Activated CD4-positive, alpha-beta T cell treated with anti-CD3 and anti-CD28 coated beads, Interleukin-2, amount 10 ng/mL, durations not matched to agents 24 days and 14 days (primary cell): ENCODE measurements at regions not wholly inside any gene's neighbourhood (a gene's known extent, or its start where the extent isn't known, plus 50 kb on each side); places are given as distances from the start of the nearest gene placed in this dataset.
"Not testable (repeated sequence)": the region's sequence is repeated elsewhere in the genome, so short reads cannot be mapped to it uniquely, and the experiment has no call there.

ENCODE experiments used
- DNase-seq: peaks from one replicate; pipeline ENCODE4 v3.0.0; 2022
- H3K27ac Mint-ChIP-seq: one replicate; pipeline ENCODE4 v1.8.0; 2022; ENCODE audit warnings: mild to moderate bottlenecking, mixed read lengths
- H3K27me3 Mint-ChIP-seq: one replicate; pipeline ENCODE4 v1.8.0; 2022; ENCODE audit warnings: mixed read lengths
- H3K36me3 Mint-ChIP-seq: one replicate; pipeline ENCODE4 v1.8.0; 2022; ENCODE audit warnings: low read depth, mild to moderate bottlenecking, mixed read lengths
- H3K4me1 Mint-ChIP-seq: one replicate; pipeline ENCODE4 v1.8.0; 2021; ENCODE audit warnings: mixed read lengths
- H3K4me3 Mint-ChIP-seq: one replicate; pipeline ENCODE4 v1.8.0; 2022; ENCODE audit warnings: mild to moderate bottlenecking, moderate library complexity, mixed read lengths
- H3K9me3 Mint-ChIP-seq: one replicate; pipeline ENCODE4 v1.8.0; 2021; ENCODE audit warnings: mixed read lengths
- intact Hi-C: fragments of 100-400 bp; cut with micrococcal nuclease; formaldehyde crosslinking; loops from one replicate; pipeline ENCODE4 v1.15.1; 2023

- intact Hi-C loops, result no loop called here
Observed at GRCh38 chr1:199218533-199218932, 579.7 kb downstream of the PTPRC start.

GRCh38 chr1:199220031-199220430 is 581.2 kb downstream of the PTPRC start:
- Mint-ChIP-seq H3K4me1 (peaks cover 2% of the 10 kb centered on the region), H3K4me3 (no peak overlapping the region), H3K27ac (no peak overlapping the region), H3K27me3 (peaks cover 4% of the 10 kb centered on the region), H3K36me3 (peaks cover 4% of the 10 kb centered on the region), H3K9me3 (peaks cover 26% of the 10 kb centered on the region)
- DNase-seq, result no peak
- intact Hi-C loops, result no loop called here

More at GRCh38 chr1:199218533-199218932, 579.7 kb downstream of the PTPRC start:
- Mint-ChIP-seq H3K9me3 (peaks cover 33% of the 10 kb centered on the region), H3K4me1 (no peaks in the 10 kb centered on the region), H3K27ac (no peak overlapping the region), H3K36me3 (peaks cover 4% of the 10 kb centered on the region), H3K27me3 (peaks cover 4% of the 10 kb centered on the region), H3K4me3 (no peak overlapping the region)
- no peak for DNase-seq

GRCh38 chr1:199221371-199222150 is 582.7 kb downstream of the PTPRC start:
- Mint-ChIP-seq H3K36me3 (peaks cover 4% of the 10 kb centered on the region), H3K4me1 (peaks cover 10% of the 10 kb centered on the region), H3K27me3 (no peaks in the 10 kb centered on the region), H3K4me3 (no peak overlapping the region), H3K9me3 (peaks cover 12% of the 10 kb centered on the region), H3K27ac (no peak overlapping the region)
- no peak for DNase-seq
- intact Hi-C loops, result no loop called here

- H3K9me3 Mint-ChIP-seq, result peaks cover 6% of the 10 kb centered on the region
- intact Hi-C loops, result no loop called here
- H3K4me1 Mint-ChIP-seq, result peaks cover 14% of the 10 kb centered on the region
Observed at GRCh38 chr1:199223936-199224335, 585.1 kb downstream of the PTPRC start.

GRCh38 chr1:199226163-199226562 is 587.3 kb downstream of the PTPRC start:
- DNase-seq, result peak; percentile 80
- Mint-ChIP-seq H3K36me3 (peaks cover 4% of the 10 kb centered on the region), H3K4me3 (peak overlapping the region; percentile 47), H3K9me3 (peaks cover 6% of the 10 kb centered on the region), H3K27ac (peak overlapping the region; percentile 48), H3K27me3 (no peaks in the 10 kb centered on the region), H3K4me1 (peaks cover 14% of the 10 kb centered on the region)
- intact Hi-C loops, result loop anchor here (1.0 to 5.0 kb wide), 4 partner anchors 53 to 304 kb away; no protein-coding TSS in a partner anchor

More at GRCh38 chr1:199223936-199224335, 585.1 kb downstream of the PTPRC start:
- H3K4me3 Mint-ChIP-seq, result no peak overlapping the region
- no peak overlapping the region for H3K27ac Mint-ChIP-seq
- peaks cover 4% of the 10 kb centered on the region for H3K36me3 Mint-ChIP-seq
- no peaks in the 10 kb centered on the region for H3K27me3 Mint-ChIP-seq
- no peak for DNase-seq

DNA sequence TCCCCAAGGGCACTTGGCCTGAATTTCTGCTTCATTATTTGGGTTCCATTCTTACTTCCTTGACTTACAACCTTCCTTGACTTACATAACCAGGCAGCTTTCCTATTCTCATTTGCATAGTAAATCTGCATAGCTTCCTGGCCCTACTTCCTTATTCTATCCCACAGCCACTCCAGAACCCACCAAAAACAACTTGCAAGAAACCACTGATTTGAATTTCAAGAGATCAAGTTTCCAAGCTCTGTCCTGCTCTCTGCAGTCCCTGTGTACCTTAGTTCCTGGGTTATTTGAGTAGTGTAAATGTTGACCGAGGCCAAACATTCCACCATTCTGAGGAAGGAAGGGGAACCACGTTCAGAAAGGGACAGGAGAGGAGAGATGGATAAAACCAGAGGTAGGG is 603.3 kb downstream of the PTPRC start:
- intact Hi-C loops, result loop anchor here (2.0 to 5.0 kb wide), 3 partner anchors 70 to 305 kb away; no protein-coding TSS in a partner anchor
- no peak overlapping the region for H3K4me3 Mint-ChIP-seq
- H3K27ac Mint-ChIP-seq, result no peak overlapping the region
- peaks cover 15% of the 10 kb centered on the region for H3K27me3 Mint-ChIP-seq
- no peak for DNase-seq
- peaks cover 19% of the 10 kb centered on the region for H3K4me1 Mint-ChIP-seq
- H3K36me3 Mint-ChIP-seq, result peaks cover 6% of the 10 kb centered on the region
- H3K9me3 Mint-ChIP-seq, result peaks cover 12% of the 10 kb centered on the region

GRCh38 chr1:199242601-199243000 is 603.8 kb downstream of the PTPRC start:
- intact Hi-C loops, result loop anchor here (2.0 to 5.0 kb wide), 3 partner anchors 70 to 305 kb away; no protein-coding TSS in a partner anchor
- peaks cover 20% of the 10 kb centered on the region for H3K27me3 Mint-ChIP-seq
- DNase-seq, result no peak
- H3K27ac Mint-ChIP-seq, result no peak overlapping the region
- H3K9me3 Mint-ChIP-seq, result peaks cover 12% of the 10 kb centered on the region
- H3K36me3 Mint-ChIP-seq, result peaks cover 6% of the 10 kb centered on the region
- H3K4me1 Mint-ChIP-seq, result peaks cover 19% of the 10 kb centered on the region
- H3K4me3 Mint-ChIP-seq, result no peak overlapping the region

DNA sequence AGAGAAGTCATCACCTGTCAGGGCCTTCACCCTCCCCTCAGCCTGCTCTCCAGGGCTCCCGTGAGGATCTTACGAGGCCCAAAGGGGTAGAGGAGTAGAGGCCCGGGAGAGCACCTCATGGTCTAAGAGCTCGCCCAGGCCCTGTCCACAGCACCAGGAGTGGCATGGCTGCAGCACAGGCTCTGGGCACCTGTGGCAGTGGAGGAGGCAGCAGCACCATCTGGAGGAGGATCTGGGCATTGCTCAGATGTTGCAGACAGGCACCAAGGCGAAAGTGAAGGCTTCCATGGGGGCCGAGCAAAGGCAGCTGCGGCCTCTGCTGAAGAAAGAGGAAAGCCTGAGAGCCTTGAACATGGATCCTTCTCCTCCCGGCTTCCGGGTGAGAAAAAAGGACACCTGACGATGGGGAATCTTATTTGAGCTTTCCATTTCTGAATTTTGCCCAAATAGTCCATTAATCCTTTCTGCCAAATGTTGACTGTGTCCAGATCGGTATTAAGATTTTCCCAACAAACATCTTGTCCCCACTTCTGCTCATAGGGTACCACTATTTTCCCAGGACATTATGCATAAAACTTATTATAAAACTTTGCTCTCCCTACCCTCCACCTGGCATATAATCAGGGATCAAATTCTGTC is 604.7 kb downstream of the PTPRC start:
- H3K4me3 Mint-ChIP-seq, result no peak overlapping the region
- intact Hi-C loops, result loop anchor here (1.0 to 5.0 kb wide), 4 partner anchors 71 to 473 kb away; no protein-coding TSS in a partner anchor

GRCh38 chr1:199245946-199246345 is 607.1 kb downstream of the PTPRC start:
- intact Hi-C loops, result no loop called here
- Mint-ChIP-seq H3K4me1 (peaks cover 19% of the 10 kb centered on the region), H3K27me3 (peaks cover 34% of the 10 kb centered on the region), H3K9me3 (peaks cover 17% of the 10 kb centered on the region), H3K27ac (no peak overlapping the region), H3K4me3 (no peak overlapping the region), H3K36me3 (peaks cover 6% of the 10 kb centered on the region)
- no peak for DNase-seq

More for the DNA sequence above, 604.7 kb downstream of the PTPRC start:
- peaks cover 24% of the 10 kb centered on the region for H3K27me3 Mint-ChIP-seq
- H3K9me3 Mint-ChIP-seq, result peaks cover 13% of the 10 kb centered on the region
- peaks cover 6% of the 10 kb centered on the region for H3K36me3 Mint-ChIP-seq
- H3K4me1 Mint-ChIP-seq, result peaks cover 19% of the 10 kb centered on the region
- no peak overlapping the region for H3K27ac Mint-ChIP-seq
- DNase-seq, result peak; percentile 93

DNA sequence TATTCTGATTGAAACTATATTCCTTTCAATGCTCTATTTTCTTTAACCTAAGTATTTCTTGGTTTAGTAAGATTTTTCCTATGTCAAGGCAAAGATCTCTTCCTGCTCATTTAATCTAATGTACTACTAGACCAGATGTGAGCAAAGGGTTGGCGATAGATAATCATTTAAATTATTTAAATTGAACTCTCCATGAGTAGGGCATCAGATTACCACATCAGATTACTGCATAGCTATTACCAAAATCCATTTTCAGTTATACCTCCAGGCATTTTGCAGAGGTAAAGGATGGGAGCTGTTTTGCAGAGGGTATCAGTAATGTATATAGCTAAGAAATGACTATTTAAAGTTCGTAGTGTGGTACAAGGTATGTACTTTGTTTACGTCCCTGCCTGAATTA is 607.9 kb downstream of the PTPRC start:
- H3K4me3 Mint-ChIP-seq, result no peak overlapping the region
- H3K9me3 Mint-ChIP-seq, result peaks cover 15% of the 10 kb centered on the region
- no peak for DNase-seq
- no peak overlapping the region for H3K27ac Mint-ChIP-seq
- intact Hi-C loops, result no loop called here
- H3K27me3 Mint-ChIP-seq, result peaks cover 41% of the 10 kb centered on the region
- peaks cover 6% of the 10 kb centered on the region for H3K36me3 Mint-ChIP-seq
- peaks cover 19% of the 10 kb centered on the region for H3K4me1 Mint-ChIP-seq

- Mint-ChIP-seq H3K36me3 (no peaks in the 10 kb centered on the region), H3K4me3 (no peak overlapping the region), H3K9me3 (peaks cover 9% of the 10 kb centered on the region), H3K4me1 (peaks cover 10% of the 10 kb centered on the region), H3K27ac (no peak overlapping the region), H3K27me3 (peaks cover 48% of the 10 kb centered on the region)
- intact Hi-C loops, result no loop called here
- no peak for DNase-seq
Observed at GRCh38 chr1:199247891-199248290, 609.1 kb downstream of the PTPRC start.

GRCh38 chr1:199254040-199254439 is 615.2 kb downstream of the PTPRC start:
- DNase-seq, H3K36me3 Mint-ChIP-seq, H3K27ac Mint-ChIP-seq, intact Hi-C loops, H3K4me1 Mint-ChIP-seq, H3K4me3 Mint-ChIP-seq: not testable (repeated sequence)
- peaks cover 39% of the 10 kb centered on the region for H3K9me3 Mint-ChIP-seq
- H3K27me3 Mint-ChIP-seq, result peaks cover 60% of the 10 kb centered on the region

GRCh38 chr1:199261328-199261727 is 622.5 kb downstream of the PTPRC start:
- DNase-seq, result no peak
- no peak overlapping the region for H3K4me3 Mint-ChIP-seq
- no peak overlapping the region for H3K27ac Mint-ChIP-seq
- no peaks in the 10 kb centered on the region for H3K36me3 Mint-ChIP-seq
- H3K4me1 Mint-ChIP-seq, result peaks cover 1% of the 10 kb centered on the region
- peaks cover 22% of the 10 kb centered on the region for H3K27me3 Mint-ChIP-seq
- H3K9me3 Mint-ChIP-seq, result peaks cover 9% of the 10 kb centered on the region
- intact Hi-C loops, result no loop called here

GRCh38 chr1:199264283-199264682 is 625.4 kb downstream of the PTPRC start:
- Mint-ChIP-seq H3K36me3 (no peaks in the 10 kb centered on the region), H3K9me3 (no peaks in the 10 kb centered on the region), H3K4me3 (no peak overlapping the region), H3K4me1 (peaks cover 1% of the 10 kb centered on the region), H3K27ac (no peak overlapping the region), H3K27me3 (peaks cover 15% of the 10 kb centered on the region)
- DNase-seq, result no peak
- intact Hi-C loops, result no loop called here
